ENCODE measurements at regions not wholly inside any gene's neighbourhood (a gene's known extent, or its start where the extent isn't known, plus 50 kb on each side); places are given as distances from the start of the nearest gene placed in this dataset.

DNA sequence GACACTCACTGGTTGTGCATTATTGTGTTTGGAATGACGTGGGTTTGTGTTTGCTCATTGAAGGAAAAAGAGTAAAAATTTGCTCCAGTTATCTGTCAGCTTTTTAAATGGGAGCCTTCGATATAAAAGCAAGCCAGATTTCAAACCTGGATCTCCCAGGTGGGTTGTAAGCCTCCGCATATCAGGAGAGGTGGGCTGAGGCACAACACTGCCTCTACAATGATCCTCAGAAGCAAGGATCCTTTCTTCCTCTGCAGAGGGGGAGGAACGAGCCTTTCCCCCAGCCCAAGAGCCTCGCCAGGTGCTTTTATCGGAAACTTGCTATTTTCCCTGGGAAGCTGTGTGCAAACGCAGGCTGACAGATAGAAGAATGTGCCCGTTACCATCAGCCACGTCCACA is 331.0 kb upstream of the MGMT start:
- Histone ChIP-seq H3K27ac (ENCODE audit: extremely low read length, insufficient read depth, low read length) (no peak overlapping the region), H3K4me2 (ENCODE audit: low read depth, low read length) (no peak overlapping the region), H3K9me3 (ENCODE audit: low read length) (no peaks in the 10 kb centered on the region), H4K20me1 (ENCODE audit: insufficient read depth, low read length) (no peaks in the 10 kb centered on the region), H2AFZ (ENCODE audit: low read length) (no peak overlapping the region), H3K36me3 (replicated peaks in 1 of 2; ENCODE audit: control insufficient read depth in 1 of 2, insufficient read depth in 2 of 2, low read length in 2 of 2) (no peaks in the 10 kb centered on the region), H3K9ac (ENCODE audit: insufficient read depth, low read depth, low read length) (no peak overlapping the region), H3K79me2 (ENCODE audit: insufficient read depth, low read length) (no peaks in the 10 kb centered on the region), H3K4me3 (replicated peaks in 1 of 3; ENCODE audit: insufficient read depth in 1 of 3, low read depth in 2 of 3, low read length in 3 of 3) (no peak overlapping the region), H3K4me1 (ENCODE audit: insufficient read depth, low read length) (no peaks in the 10 kb centered on the region), H3K27me3 (ENCODE audit: control insufficient read depth in 1 of 2, insufficient read depth in 2 of 2, low read length in 2 of 2) (peaks cover 0 to 37% of the 10 kb centered on the region in 2 experiments; a peak in 2 of 5 replicates)
- no peak for TF ChIP-seq FOXK2 (IDR thresholded peaks at IDR 0.05)
- TF ChIP-seq ZNF546 (CRISPR knock-in tag; conservative IDR thresholded peaks at IDR 0.05), result no peak
- TF ChIP-seq PAX8 (CRISPR knock-in tag; IDR thresholded peaks at IDR 0.05; ENCODE audit: borderline replicate concordance), result no peak
- no peak for TF ChIP-seq ZNF235 (CRISPR knock-in tag; IDR thresholded peaks at IDR 0.05; ENCODE audit: borderline replicate concordance)
- TF ChIP-seq ZNF615 (CRISPR knock-in tag; IDR thresholded peaks at IDR 0.05; ENCODE audit: borderline replicate concordance), result no peak
- no peak for TF ChIP-seq KLF13 (CRISPR knock-in tag; IDR thresholded peaks at IDR 0.05)
- TF ChIP-seq ZNF326 (CRISPR knock-in tag; IDR thresholded peaks at IDR 0.05; ENCODE audit: borderline replicate concordance), result no peak
- no peak for TF ChIP-seq HDAC2 (CRISPR knock-in tag; IDR thresholded peaks at IDR 0.05)
- no peak for TF ChIP-seq ZEB1 (IDR thresholded peaks at IDR 0.05; ENCODE audit: insufficient replicate concordance, low read depth)
- TF ChIP-seq PTBP1 (IDR thresholded peaks at IDR 0.05; ENCODE audit: low read depth, low read length, poor library complexity, severe bottlenecking), result no peak
- no peak for TF ChIP-seq KDM6A (CRISPR knock-in tag; IDR thresholded peaks at IDR 0.05; ENCODE audit: low read depth)
- FAIRE-seq (no peak), ATAC-seq (no peak), DNase-seq (ENCODE audit: low spot score) (no peak)
- 17% methylated on average over 7 of the region's 9 CpGs for WGBS (ENCODE audit: low lambda C conversion rate)
- CTCF ChIA-PET (ENCODE audit: low intra/inter-chr PET ratio, low total read pairs), result no interaction called here
- POLR2A ChIA-PET, result no interaction called here
- in situ Hi-C loops (cut with HindIII; ENCODE audit: extremely low pct_ligation_motif_present, low pct_unique_long_range_greater_than_20kb), result no loop called here
- BruUV-seq (replicated peaks), result no TSS peak
- intact Hi-C loops (cut with micrococcal nuclease; ENCODE audit: unreplicated experiment), result no loop called here

- in situ Hi-C loops (cut with HindIII; ENCODE audit: extremely low pct_ligation_motif_present, low pct_unique_long_range_greater_than_20kb), result no loop called here
- no peak for ATAC-seq
- 68% methylated on average over 19 of the region's 19 CpGs for WGBS (ENCODE audit: low lambda C conversion rate)
- H3K4me2 ChIP-seq (ENCODE audit: low read depth, low read length), result no peak overlapping the region
- H3K27me3 ChIP-seq (ENCODE audit: control insufficient read depth in 1 of 2, insufficient read depth in 2 of 2, low read length in 2 of 2), result peaks cover 0 to 31% of the 10 kb centered on the region in 2 experiments; a peak in 2 of 5 replicates
- CTCF ChIA-PET (ENCODE audit: low intra/inter-chr PET ratio, low total read pairs), result no interaction called here
- POLR2A ChIA-PET, result no interaction called here
- H3K36me3 ChIP-seq (replicated peaks in 1 of 2; ENCODE audit: control insufficient read depth in 1 of 2, insufficient read depth in 2 of 2, low read length in 2 of 2), result no peaks in the 10 kb centered on the region
- no peak overlapping the region for H3K27ac ChIP-seq (ENCODE audit: extremely low read length, insufficient read depth, low read length)
- H3K79me2 ChIP-seq (ENCODE audit: insufficient read depth, low read length), result no peaks in the 10 kb centered on the region
- H4K20me1 ChIP-seq (ENCODE audit: insufficient read depth, low read length), result no peaks in the 10 kb centered on the region
- FAIRE-seq, result no peak
- H3K9me3 ChIP-seq (ENCODE audit: low read length), result no peaks in the 10 kb centered on the region
- H3K4me3 ChIP-seq (replicated peaks in 1 of 3; ENCODE audit: insufficient read depth in 1 of 3, low read depth in 2 of 3, low read length in 3 of 3), result no peak overlapping the region
- no peak overlapping the region for H3K9ac ChIP-seq (ENCODE audit: insufficient read depth, low read depth, low read length)
- no peak overlapping the region for H2AFZ ChIP-seq (ENCODE audit: low read length)
- DNase-seq (ENCODE audit: low spot score), result no peak
- intact Hi-C loops (cut with micrococcal nuclease; ENCODE audit: unreplicated experiment), result no loop called here
- BruUV-seq (replicated peaks), result no TSS peak
- H3K4me1 ChIP-seq (ENCODE audit: insufficient read depth, low read length), result no peaks in the 10 kb centered on the region
- TF ChIP-seq HMGA1 (CRISPR knock-in tag; conservative IDR thresholded peaks at IDR 0.05) (no peak), PAF1 (CRISPR knock-in tag; IDR thresholded peaks at IDR 0.05) (no peak), GABPB1 (CRISPR knock-in tag; IDR thresholded peaks at IDR 0.05) (no peak), ZNF10 (CRISPR knock-in tag; IDR thresholded peaks at IDR 0.05; ENCODE audit: borderline replicate concordance, low read depth) (no peak), PREB (CRISPR knock-in tag; IDR thresholded peaks at IDR 0.05) (no peak), XBP1 (CRISPR knock-in tag; IDR thresholded peaks at IDR 0.05) (no peak), ZNF639 (CRISPR knock-in tag; conservative IDR thresholded peaks at IDR 0.05) (no peak)
- TF ChIP-seq, protein P1, sequence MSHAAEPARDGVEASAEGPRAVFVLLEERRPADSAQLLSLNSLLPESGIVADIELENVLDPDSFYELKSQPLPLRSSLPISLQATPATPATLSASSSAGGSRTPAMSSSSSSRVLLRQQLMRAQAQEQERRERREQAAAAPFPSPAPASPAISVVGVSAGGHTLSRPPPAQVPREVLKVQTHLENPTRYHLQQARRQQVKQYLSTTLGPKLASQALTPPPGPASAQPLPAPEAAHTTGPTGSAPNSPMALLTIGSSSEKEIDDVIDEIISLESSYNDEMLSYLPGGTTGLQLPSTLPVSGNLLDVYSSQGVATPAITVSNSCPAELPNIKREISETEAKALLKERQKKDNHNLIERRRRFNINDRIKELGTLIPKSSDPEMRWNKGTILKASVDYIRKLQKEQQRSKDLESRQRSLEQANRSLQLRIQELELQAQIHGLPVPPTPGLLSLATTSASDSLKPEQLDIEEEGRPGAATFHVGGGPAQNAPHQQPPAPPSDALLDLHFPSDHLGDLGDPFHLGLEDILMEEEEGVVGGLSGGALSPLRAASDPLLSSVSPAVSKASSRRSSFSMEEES (CRISPR knock-in tag; IDR thresholded peaks at IDR 0.05), result no peak
Measured at GRCh38 chr10:129136951-129137350, 330.1 kb upstream of the MGMT start.

Measured in HepG2 (cell line).